HepG2 (cell line): ENCODE measurements at regions not wholly inside any gene's neighbourhood (a gene's known extent, or its start where the extent isn't known, plus 50 kb on each side); places are given as distances from the start of the nearest gene placed in this dataset.

Experiments used
- BHLHE40 ChIP-seq: IDR thresholded peaks from 2 replicates; pipeline ENCODE4 v1.6.1; 2011; ENCODE audit warnings: low read length, improper control_type of control experiment
- GLI4 ChIP-seq: sonication (generic); formaldehyde crosslinking; IDR thresholded peaks from 2 replicates; pipeline ENCODE4 v1.5.1; 2020; ENCODE audit warnings: missing genetic modification reagents, mild to moderate bottlenecking, moderate library complexity, borderline replicate concordance
- JDP2 ChIP-seq: sonication (generic); formaldehyde crosslinking; IDR thresholded peaks from 2 replicates; pipeline ENCODE4 v1.8.1; 2022; ENCODE audit warnings: missing genetic modification reagents, borderline replicate concordance

GRCh38 chr14:29217813-29218450 lies 451.3 kb downstream of the FOXG1 start:
- TF ChIP-seq BHLHE40 (no peak), JDP2 (CRISPR knock-in tag) (no peak), GLI4 (CRISPR knock-in tag) (no peak)
